HEK293 (cell line): ENCODE measurements at regions not wholly inside any gene's neighbourhood (a gene's known extent, or its start where the extent isn't known, plus 50 kb on each side); places are given as distances from the start of the nearest gene placed in this dataset.

Experiments used
- CTCF ChIA-PET: fragments of 350-600 bp; formaldehyde crosslinking; extraction: SDS; loops from one replicate; lab custom pipeline; 2021; ENCODE audit warnings: antibody characterized with exemption; lab: Yijun Ruan, JAX
- POLR2A ChIA-PET: fragments of 300-600 bp; formaldehyde crosslinking; extraction: SDS; loops from one replicate; lab custom pipeline; 2020; ENCODE audit warnings: antibody characterized with exemption, inconsistent platforms; lab: Yijun Ruan, JAX
- H3K27ac ChIP-seq: fragments of 200-500 bp; sonication (Bioruptor generic); 2 replicates; pipeline ENCODE4 v1.5.1; 2014; ENCODE audit warnings: low read depth, low read length, control low read depth, inconsistent platforms; ENCODE audit errors: extremely low read depth
- H3K36me3 ChIP-seq, 2 experiments: fragments of 200-500 bp in 1 of 2; sonication (Bioruptor generic) in 1 of 2; 1 replicate in 1 of 2; 2 replicates in 1 of 2; pipeline ENCODE4 v1.5.1; 2014 to 2017; ENCODE audit warnings: inconsistent platforms in 2 of 2, low read length in 2 of 2; ENCODE audit not compliant: control insufficient read depth in 2 of 2, insufficient read depth in 1 of 2
- H3K4me1 ChIP-seq: fragments of 200-500 bp; sonication (Bioruptor generic); 2 replicates; pipeline ENCODE4 v1.5.1; 2014; ENCODE audit warnings: mild to moderate bottlenecking, low read length, inconsistent platforms; ENCODE audit not compliant: control insufficient read depth, insufficient read depth
- H3K4me3 ChIP-seq: 2 replicates; pipeline ENCODE4 v1.5.1; 2011; ENCODE audit warnings: low read depth, mild to moderate bottlenecking, control low read depth, low read length, moderate library complexity
- H3K9me3 ChIP-seq: fragments of 200-500 bp; sonication (Bioruptor generic); 2 replicates; pipeline ENCODE4 v1.5.1; 2014; ENCODE audit warnings: low read depth, low read length, inconsistent platforms; ENCODE audit not compliant: control insufficient read depth, insufficient read depth
- ATF2 ChIP-seq: fragments of 450-650 bp; formaldehyde crosslinking; IDR thresholded peaks from 2 replicates; pipeline ENCODE4 v1.5.1; 2016; ENCODE audit warnings: missing biosample characterization, missing genetic modification characterization, low read depth
- ELK4 ChIP-seq: IDR thresholded peaks from 2 replicates; pipeline ENCODE4 v1.6.1; 2011; ENCODE audit warnings: mild to moderate bottlenecking, low read depth, low read length, borderline replicate concordance
- INSM2 ChIP-seq: fragments of 450-650 bp; formaldehyde crosslinking; IDR thresholded peaks from 2 replicates; pipeline ENCODE4 v1.5.1; 2016; ENCODE audit warnings: missing biosample characterization, missing genetic modification characterization
- KLF1 ChIP-seq: fragments of 450-650 bp; formaldehyde crosslinking; IDR thresholded peaks from 2 replicates; pipeline ENCODE4 v1.5.1; 2016; ENCODE audit warnings: missing biosample characterization, missing genetic modification characterization
- MEIS1 ChIP-seq: sonication (generic); formaldehyde crosslinking; IDR thresholded peaks from 2 replicates; pipeline ENCODE4 v1.8.1; 2022; ENCODE audit warnings: missing genetic modification reagents, mild to moderate bottlenecking, borderline replicate concordance
- OSR2 ChIP-seq: fragments of 450-650 bp; formaldehyde crosslinking; IDR thresholded peaks from 2 replicates; pipeline ENCODE4 v1.5.1; 2016; ENCODE audit warnings: missing biosample characterization, missing genetic modification characterization
- RBAK ChIP-seq: fragments of 450-650 bp; formaldehyde crosslinking; IDR thresholded peaks from 2 replicates; pipeline ENCODE4 v1.5.1; 2016; ENCODE audit warnings: missing biosample characterization, missing genetic modification characterization
- SCRT1 ChIP-seq: fragments of 450-650 bp; formaldehyde crosslinking; IDR thresholded peaks from 2 replicates; pipeline ENCODE4 v1.5.1; 2016; ENCODE audit warnings: missing biosample characterization, missing genetic modification characterization, borderline replicate concordance
- YY2 ChIP-seq: fragments of 450-650 bp; formaldehyde crosslinking; IDR thresholded peaks from 2 replicates; pipeline ENCODE4 v1.5.1; 2016; ENCODE audit warnings: missing biosample characterization, missing genetic modification characterization
- ZFHX2 ChIP-seq: fragments of 450-650 bp; formaldehyde crosslinking; conservative IDR thresholded peaks from 2 replicates; pipeline ENCODE4 v1.5.1; 2016; ENCODE audit warnings: missing biosample characterization, missing genetic modification characterization
- ZFP37 ChIP-seq: fragments of 450-650 bp; formaldehyde crosslinking; IDR thresholded peaks from 2 replicates; pipeline ENCODE4 v1.5.1; 2016; ENCODE audit warnings: missing biosample characterization, missing genetic modification characterization
- ZNF16 ChIP-seq: fragments of 450-650 bp; formaldehyde crosslinking; IDR thresholded peaks from 2 replicates; pipeline ENCODE4 v1.5.1; 2016; ENCODE audit warnings: low read depth, missing biosample characterization, missing genetic modification characterization
- ZNF169 ChIP-seq: fragments of 450-650 bp; formaldehyde crosslinking; IDR thresholded peaks from 2 replicates; pipeline ENCODE4 v1.5.1; 2016; ENCODE audit warnings: missing biosample characterization, missing genetic modification characterization
- ZNF184 ChIP-seq: fragments of 450-650 bp; IDR thresholded peaks from 2 replicates; pipeline ENCODE4 v1.5.1; 2018; ENCODE audit warnings: missing biosample characterization, mild to moderate bottlenecking, missing genetic modification characterization
- ZNF19 ChIP-seq: fragments of 450-650 bp; formaldehyde crosslinking; IDR thresholded peaks from 2 replicates; pipeline ENCODE4; 2016; ENCODE audit warnings: missing biosample characterization, missing genetic modification characterization, low read depth
- ZNF248 ChIP-seq: fragments of 450-650 bp; formaldehyde crosslinking; IDR thresholded peaks from 2 replicates; pipeline ENCODE4 v1.5.1; 2017; ENCODE audit warnings: missing biosample characterization, missing genetic modification characterization
- ZNF398 ChIP-seq: fragments of 450-650 bp; formaldehyde crosslinking; IDR thresholded peaks from 2 replicates; pipeline ENCODE4 v1.5.1; 2017; ENCODE audit warnings: missing biosample characterization, missing genetic modification characterization
- ZNF449 ChIP-seq: fragments of 450-650 bp; formaldehyde crosslinking; IDR thresholded peaks from 2 replicates; pipeline ENCODE4 v1.5.1; 2017; ENCODE audit warnings: missing biosample characterization, mild to moderate bottlenecking, missing genetic modification characterization, moderate library complexity
- ZNF530 ChIP-seq: fragments of 450-650 bp; formaldehyde crosslinking; IDR thresholded peaks from 2 replicates; pipeline ENCODE4 v1.5.1; 2016; ENCODE audit warnings: low read depth, missing biosample characterization, missing genetic modification characterization
- ZNF654 ChIP-seq: fragments of 450-650 bp; formaldehyde crosslinking; IDR thresholded peaks from 2 replicates; pipeline ENCODE4 v1.5.1; 2016; ENCODE audit warnings: low read depth, missing biosample characterization, missing genetic modification characterization
- ZNF747 ChIP-seq: fragments of 450-650 bp; formaldehyde crosslinking; IDR thresholded peaks from 2 replicates; pipeline ENCODE4 v1.5.1; 2016; ENCODE audit warnings: missing biosample characterization, missing genetic modification characterization

GRCh38 chr12:81992461-81992860, 233.3 kb upstream of the PPFIA2 start:
- no peaks in the 10 kb centered on the region for H3K36me3 ChIP-seq
- H3K4me1 ChIP-seq, result no peaks in the 10 kb centered on the region
- CTCF ChIA-PET, result interaction anchor here (0.7 to 1.3 kb wide), 2 partner anchors 11 to 340 kb away, joined by 4 read pairs; no protein-coding TSS in a partner anchor

GRCh38 chr12:81991868-81992267, 232.7 kb upstream of the PPFIA2 start:
- Histone ChIP-seq H3K27ac (no peak overlapping the region), H3K9me3 (no peaks in the 10 kb centered on the region), H3K4me3 (no peak overlapping the region), H3K36me3 (no peaks in the 10 kb centered on the region), H3K4me1 (no peaks in the 10 kb centered on the region)
- ChIA-PET CTCF (interaction anchor here (1.3 kb wide), 1 partner anchor 10 kb away, joined by 4 read pairs; no protein-coding TSS in a partner anchor), POLR2A (no interaction called here)
- TF ChIP-seq INSM2 (tag by site-specific recombination) (no peak), ZNF530 (tag by site-specific recombination) (no peak), ZNF184 (tag by site-specific recombination) (no peak)

More at GRCh38 chr12:81992461-81992860, 233.3 kb upstream of the PPFIA2 start:
- H3K27ac ChIP-seq, result no peak overlapping the region
- H3K4me3 ChIP-seq, result no peak overlapping the region
- TF ChIP-seq OSR2 (no peak), ZNF654 (tag by site-specific recombination) (peak; percentile 7; the same call in 1 of the 2 replicates), SCRT1 (no peak)
- POLR2A ChIA-PET, result no interaction called here
- no peaks in the 10 kb centered on the region for H3K9me3 ChIP-seq

GRCh38 chr12:81988362-81988761, 229.2 kb upstream of the PPFIA2 start:
- CTCF ChIA-PET, result no interaction called here

More at GRCh38 chr12:81988362-81988761, 229.2 kb upstream of the PPFIA2 start:
- Histone ChIP-seq H3K27ac (no peak overlapping the region), H3K4me1 (no peaks in the 10 kb centered on the region), H3K4me3 (no peak overlapping the region), H3K36me3 (no peaks in the 10 kb centered on the region)
- POLR2A ChIA-PET, result no interaction called here
- TF ChIP-seq ZNF248 (tag by site-specific recombination), result no peak
- no peak for TF ChIP-seq ELK4
- TF ChIP-seq ZNF19, result no peak
- TF ChIP-seq ZNF747 (tag by site-specific recombination), result no peak
- TF ChIP-seq ATF2 (tag by site-specific recombination), result no peak
- no peak for TF ChIP-seq ZNF169
- no peak for TF ChIP-seq ZFP37 (tag by site-specific recombination)
- TF ChIP-seq SCRT1, result no peak
- TF ChIP-seq RBAK, result no peak
- TF ChIP-seq YY2 (tag by site-specific recombination), result no peak
- no peak for TF ChIP-seq ZNF16 (tag by site-specific recombination)
- TF ChIP-seq ZNF449 (tag by site-specific recombination), result no peak
- TF ChIP-seq KLF1, result no peak
- no peak for TF ChIP-seq MEIS1 (CRISPR knock-in tag)
- TF ChIP-seq ZFHX2, result no peak
- no peak for TF ChIP-seq ZNF398 (tag by site-specific recombination)
- TF ChIP-seq, all 188 proteins: peak for 0
- H3K9me3 ChIP-seq, result no peaks in the 10 kb centered on the region
